ENCODE measurements at regions not wholly inside any gene's neighbourhood (a gene's known extent, or its start where the extent isn't known, plus 50 kb on each side); places are given as distances from the start of the nearest gene placed in this dataset.

GRCh38 chr6:154592199-154592860, 81.8 kb upstream of the CNKSR3 start:
- no peaks in the 10 kb centered on the region for H3K4me1 Mint-ChIP-seq (ENCODE audit: low read depth)
- no peaks in the 10 kb centered on the region for H3K36me3 Mint-ChIP-seq (ENCODE audit: low read depth)
- H3K27ac Mint-ChIP-seq: no peak overlapping the region
- H3K9me3 Mint-ChIP-seq: no peaks in the 10 kb centered on the region
- TF ChIP-seq, protein P1, sequence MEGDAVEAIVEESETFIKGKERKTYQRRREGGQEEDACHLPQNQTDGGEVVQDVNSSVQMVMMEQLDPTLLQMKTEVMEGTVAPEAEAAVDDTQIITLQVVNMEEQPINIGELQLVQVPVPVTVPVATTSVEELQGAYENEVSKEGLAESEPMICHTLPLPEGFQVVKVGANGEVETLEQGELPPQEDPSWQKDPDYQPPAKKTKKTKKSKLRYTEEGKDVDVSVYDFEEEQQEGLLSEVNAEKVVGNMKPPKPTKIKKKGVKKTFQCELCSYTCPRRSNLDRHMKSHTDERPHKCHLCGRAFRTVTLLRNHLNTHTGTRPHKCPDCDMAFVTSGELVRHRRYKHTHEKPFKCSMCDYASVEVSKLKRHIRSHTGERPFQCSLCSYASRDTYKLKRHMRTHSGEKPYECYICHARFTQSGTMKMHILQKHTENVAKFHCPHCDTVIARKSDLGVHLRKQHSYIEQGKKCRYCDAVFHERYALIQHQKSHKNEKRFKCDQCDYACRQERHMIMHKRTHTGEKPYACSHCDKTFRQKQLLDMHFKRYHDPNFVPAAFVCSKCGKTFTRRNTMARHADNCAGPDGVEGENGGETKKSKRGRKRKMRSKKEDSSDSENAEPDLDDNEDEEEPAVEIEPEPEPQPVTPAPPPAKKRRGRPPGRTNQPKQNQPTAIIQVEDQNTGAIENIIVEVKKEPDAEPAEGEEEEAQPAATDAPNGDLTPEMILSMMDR (IDR thresholded peaks at IDR 0.05): no peak
- H3K4me3 Mint-ChIP-seq: no peak overlapping the region
- H3K27me3 Mint-ChIP-seq (ENCODE audit: insufficient read depth): peaks cover 11% of the 10 kb centered on the region
- no peak for DNase-seq

DNA sequence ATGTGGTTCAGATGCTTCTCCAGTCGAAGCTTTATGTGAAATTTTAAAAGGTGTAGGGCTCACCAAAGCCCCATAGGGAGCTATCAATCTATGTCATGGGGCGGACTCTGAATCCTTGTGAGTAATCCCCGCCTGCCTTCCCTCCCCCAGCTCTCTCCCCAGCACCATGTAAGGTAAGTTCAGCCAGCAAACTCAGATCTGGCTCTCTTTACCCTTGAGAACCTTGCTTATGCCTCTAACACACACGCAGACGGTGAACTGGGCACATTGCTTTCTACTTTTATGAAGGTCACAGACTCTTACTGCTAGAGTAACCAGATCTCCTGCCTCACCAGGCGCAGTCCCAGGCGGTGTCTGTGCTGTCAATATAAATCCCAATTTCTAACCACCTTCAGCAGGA, 82.6 kb upstream of the CNKSR3 start:
- Mint-ChIP-seq H3K4me1 (ENCODE audit: low read depth) (no peaks in the 10 kb centered on the region), H3K4me3 (no peak overlapping the region), H3K27me3 (ENCODE audit: insufficient read depth) (peaks cover 6% of the 10 kb centered on the region), H3K36me3 (ENCODE audit: low read depth) (no peaks in the 10 kb centered on the region), H3K27ac (no peak overlapping the region), H3K9me3 (no peaks in the 10 kb centered on the region)
- no peak for DNase-seq
- TF ChIP-seq, protein P1 (IDR thresholded peaks at IDR 0.05): no peak

DNA sequence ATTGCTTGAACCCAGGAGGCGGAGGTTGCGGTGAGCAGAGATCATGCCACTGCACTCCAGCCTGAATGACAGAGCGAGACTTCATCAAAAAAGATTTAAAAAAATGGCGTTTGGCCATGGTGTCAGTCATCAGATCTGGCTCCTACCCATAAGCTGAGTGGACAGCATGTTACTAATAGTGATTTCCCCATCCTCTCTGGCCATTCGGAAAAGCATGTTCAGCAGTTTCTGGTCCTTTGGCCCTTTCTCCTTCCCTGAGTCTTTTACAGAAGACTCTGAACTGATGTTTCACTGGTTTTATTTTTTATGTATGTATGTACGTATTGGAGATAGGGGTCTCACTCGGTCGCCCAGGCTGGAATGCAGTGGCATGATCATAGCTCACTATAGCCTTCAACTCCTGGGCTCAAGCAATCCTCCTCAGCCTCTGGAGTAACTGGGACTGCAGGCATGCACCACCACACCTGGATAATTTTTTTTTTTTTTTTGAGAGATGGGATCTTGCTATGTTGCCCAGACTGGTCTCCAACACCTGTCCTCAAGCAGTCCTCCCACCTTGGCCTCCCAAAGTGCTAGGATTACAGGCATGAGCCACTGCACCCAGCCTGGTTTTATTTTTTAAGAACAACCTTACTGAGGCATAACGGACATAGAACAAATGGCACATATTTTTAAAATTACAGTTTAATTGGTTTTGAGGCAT, 84.2 kb upstream of the CNKSR3 start:
- H3K9me3 Mint-ChIP-seq: no peaks in the 10 kb centered on the region
- H3K4me3 Mint-ChIP-seq: no peak overlapping the region
- peaks cover 6% of the 10 kb centered on the region for H3K27me3 Mint-ChIP-seq (ENCODE audit: insufficient read depth)
- no peak overlapping the region for H3K27ac Mint-ChIP-seq
- H3K4me1 Mint-ChIP-seq (ENCODE audit: low read depth): no peaks in the 10 kb centered on the region
- TF ChIP-seq, protein P1 (IDR thresholded peaks at IDR 0.05): no peak
- DNase-seq: no peak
- H3K36me3 Mint-ChIP-seq (ENCODE audit: low read depth): no peaks in the 10 kb centered on the region

DNA sequence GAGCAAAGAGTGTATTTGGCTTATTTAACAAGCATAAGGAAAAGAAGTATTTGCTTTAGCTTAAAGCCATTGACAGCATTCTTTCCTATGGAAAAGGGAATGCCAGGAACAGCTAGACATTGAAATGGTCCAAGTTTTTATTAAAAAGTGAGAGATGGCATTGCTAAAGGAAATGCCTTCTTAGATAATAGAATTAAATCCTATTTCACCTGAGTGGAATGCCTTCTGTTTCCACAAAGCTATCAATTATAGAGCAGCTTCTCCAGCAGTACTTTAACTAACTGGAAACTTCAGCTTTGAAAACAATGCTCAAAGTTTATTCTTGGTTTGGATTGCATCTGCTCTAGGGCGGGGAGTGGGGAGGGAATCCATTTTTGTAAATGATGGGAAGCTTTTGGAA, 85.1 kb upstream of the CNKSR3 start:
- peaks cover 9% of the 10 kb centered on the region for H3K27me3 Mint-ChIP-seq (ENCODE audit: insufficient read depth)
- TF ChIP-seq, protein P1 (IDR thresholded peaks at IDR 0.05): no peak
- H3K9me3 Mint-ChIP-seq: no peaks in the 10 kb centered on the region
- H3K36me3 Mint-ChIP-seq (ENCODE audit: low read depth): no peaks in the 10 kb centered on the region
- no peak overlapping the region for H3K4me3 Mint-ChIP-seq
- no peak for DNase-seq
- no peak overlapping the region for H3K27ac Mint-ChIP-seq
- no peaks in the 10 kb centered on the region for H3K4me1 Mint-ChIP-seq (ENCODE audit: low read depth)

GRCh38 chr6:154596009-154596408, 85.5 kb upstream of the CNKSR3 start:
- Mint-ChIP-seq H3K27ac (no peak overlapping the region), H3K9me3 (no peaks in the 10 kb centered on the region), H3K36me3 (ENCODE audit: low read depth) (no peaks in the 10 kb centered on the region), H3K27me3 (ENCODE audit: insufficient read depth) (peaks cover 9% of the 10 kb centered on the region), H3K4me1 (ENCODE audit: low read depth) (no peaks in the 10 kb centered on the region), H3K4me3 (no peak overlapping the region)
- TF ChIP-seq, protein P1 (IDR thresholded peaks at IDR 0.05): no peak
- no peak for DNase-seq
